WI38 (cell line): ENCODE measurements at regions not wholly inside any gene's neighbourhood (a gene's known extent, or its start where the extent isn't known, plus 50 kb on each side); places are given as distances from the start of the nearest gene placed in this dataset.

ENCODE experiments used
- H3K4me3 ChIP-seq: 2 replicates; pipeline ENCODE4 v1.5.1; 2011; ENCODE audit warnings: low read depth, mild to moderate bottlenecking, control low read depth, low read length
- TF ChIP-seq, protein P1 (sequence below): IDR thresholded peaks from 2 replicates; pipeline ENCODE4 v1.5.1; 2012; ENCODE audit warnings: low read depth, mild to moderate bottlenecking, control low read depth, low read length

- TF ChIP-seq, protein P1, sequence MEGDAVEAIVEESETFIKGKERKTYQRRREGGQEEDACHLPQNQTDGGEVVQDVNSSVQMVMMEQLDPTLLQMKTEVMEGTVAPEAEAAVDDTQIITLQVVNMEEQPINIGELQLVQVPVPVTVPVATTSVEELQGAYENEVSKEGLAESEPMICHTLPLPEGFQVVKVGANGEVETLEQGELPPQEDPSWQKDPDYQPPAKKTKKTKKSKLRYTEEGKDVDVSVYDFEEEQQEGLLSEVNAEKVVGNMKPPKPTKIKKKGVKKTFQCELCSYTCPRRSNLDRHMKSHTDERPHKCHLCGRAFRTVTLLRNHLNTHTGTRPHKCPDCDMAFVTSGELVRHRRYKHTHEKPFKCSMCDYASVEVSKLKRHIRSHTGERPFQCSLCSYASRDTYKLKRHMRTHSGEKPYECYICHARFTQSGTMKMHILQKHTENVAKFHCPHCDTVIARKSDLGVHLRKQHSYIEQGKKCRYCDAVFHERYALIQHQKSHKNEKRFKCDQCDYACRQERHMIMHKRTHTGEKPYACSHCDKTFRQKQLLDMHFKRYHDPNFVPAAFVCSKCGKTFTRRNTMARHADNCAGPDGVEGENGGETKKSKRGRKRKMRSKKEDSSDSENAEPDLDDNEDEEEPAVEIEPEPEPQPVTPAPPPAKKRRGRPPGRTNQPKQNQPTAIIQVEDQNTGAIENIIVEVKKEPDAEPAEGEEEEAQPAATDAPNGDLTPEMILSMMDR = no peak
- no peak overlapping the region for H3K4me3 ChIP-seq
Observed at GRCh38 chr5:73307645-73308355, 134.8 kb downstream of the TMEM174 start.

- TF ChIP-seq, protein P1 = no peak
- no peak overlapping the region for H3K4me3 ChIP-seq
Observed at GRCh38 chr5:73306741-73307275, 133.8 kb downstream of the TMEM174 start.

DNA sequence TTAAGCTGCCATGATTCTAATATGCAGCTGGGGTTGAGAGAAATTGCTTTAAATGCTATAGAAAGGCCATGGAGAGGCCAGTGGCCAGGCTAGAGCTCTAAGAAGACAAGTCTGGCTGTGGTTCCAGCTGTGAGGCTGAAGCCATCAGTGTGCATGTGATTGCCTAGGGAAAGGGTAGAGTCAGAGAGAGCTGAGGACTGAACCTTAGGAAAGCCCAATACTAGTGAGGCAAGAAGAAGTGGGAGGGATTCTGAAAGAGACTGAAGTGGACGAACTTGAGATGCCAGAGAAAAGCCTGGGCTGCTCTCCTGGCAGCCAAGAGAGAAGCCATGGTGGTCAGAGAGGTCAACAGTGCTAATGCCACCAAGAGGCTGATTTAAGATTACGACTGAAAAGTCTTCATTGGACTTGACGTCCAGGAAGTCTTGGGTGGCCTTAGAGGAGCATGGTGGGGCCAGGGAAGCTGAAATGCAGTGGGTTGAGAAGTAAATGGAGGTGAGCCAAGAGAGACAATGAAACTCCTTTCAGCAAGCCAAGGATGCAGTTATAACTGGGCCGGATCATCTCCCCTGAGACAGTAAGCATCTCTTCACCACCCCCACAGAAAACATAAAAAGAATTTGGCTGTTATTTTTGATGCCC, 133.2 kb downstream of the TMEM174 start:
- TF ChIP-seq, protein P1 = no peak
- H3K4me3 ChIP-seq = no peak overlapping the region

DNA sequence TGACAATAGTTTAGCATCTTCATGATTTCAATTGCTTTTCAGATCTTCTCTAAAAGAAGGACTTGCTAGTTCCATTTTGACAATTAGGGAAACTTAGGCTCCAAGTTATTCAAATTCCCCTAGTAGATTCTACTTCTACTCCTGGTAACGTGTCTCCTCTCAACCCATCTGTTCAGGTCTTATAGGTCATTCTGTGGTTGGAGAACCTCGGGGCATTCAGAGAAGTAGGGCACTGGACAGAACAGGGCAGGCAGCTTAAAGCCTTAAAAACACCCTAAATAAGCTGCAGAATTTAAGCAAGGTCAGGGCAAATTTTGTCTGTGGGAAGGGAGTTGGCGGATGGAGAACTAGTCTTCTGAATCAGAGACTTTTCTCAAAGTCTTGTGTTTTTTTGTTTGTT, 132.4 kb downstream of the TMEM174 start:
- no peak overlapping the region for H3K4me3 ChIP-seq
- TF ChIP-seq, protein P1 = no peak

- H3K4me3 ChIP-seq = no peak overlapping the region
- TF ChIP-seq, protein P1 = no peak
Observed at GRCh38 chr5:73304381-73304780, 131.4 kb downstream of the TMEM174 start.

GRCh38 chr5:73303148-73304079, 130.4 kb downstream of the TMEM174 start:
- no peak overlapping the region for H3K4me3 ChIP-seq
- TF ChIP-seq, protein P1 = no peak

DNA sequence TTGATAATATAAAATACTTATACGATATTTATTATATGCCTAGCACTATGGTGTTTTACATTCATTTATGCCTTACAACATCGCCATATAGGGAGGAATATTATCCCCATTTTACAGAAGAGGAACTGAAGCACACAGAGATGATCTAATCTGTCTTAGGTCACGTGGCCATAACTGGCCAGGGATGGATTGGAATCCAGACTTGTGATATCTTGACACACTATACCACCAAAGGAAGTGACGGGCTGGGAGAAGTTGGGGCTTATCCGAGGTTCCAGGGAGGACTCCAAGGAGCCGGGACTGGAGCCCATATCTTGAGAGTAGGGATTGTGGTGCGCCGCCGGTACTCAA, 129.8 kb downstream of the TMEM174 start:
- H3K4me3 ChIP-seq = no peak overlapping the region
- TF ChIP-seq, protein P1 = no peak
